Progenitor cell of endocrine pancreas (in vitro differentiated cells): ENCODE measurements at regions not wholly inside any gene's neighbourhood (a gene's known extent, or its start where the extent isn't known, plus 50 kb on each side); places are given as distances from the start of the nearest gene placed in this dataset.

Experiments used
- DNase-seq: peaks from one replicate; pipeline ENCODE4 v3.0.0; 2021; ENCODE audit warnings: low spot score; ENCODE audit not compliant: unreplicated experiment
- H3K27ac Mint-ChIP-seq: 2 replicates; pipeline ENCODE4 v1.8.0; 2021; ENCODE audit warnings: mild to moderate bottlenecking, moderate library complexity, mixed read lengths
- H3K27me3 Mint-ChIP-seq: 2 replicates; pipeline ENCODE4 v1.8.0; 2021; ENCODE audit warnings: mixed read lengths
- H3K36me3 Mint-ChIP-seq: 2 replicates; pipeline ENCODE4 v1.8.0; 2022; ENCODE audit warnings: mixed read lengths; ENCODE audit not compliant: insufficient read depth
- H3K4me1 Mint-ChIP-seq: 2 replicates; pipeline ENCODE4 v1.8.0; 2021; ENCODE audit warnings: low read depth, mixed read lengths
- H3K4me3 Mint-ChIP-seq: 2 replicates; pipeline ENCODE4 v1.8.0; 2021; ENCODE audit warnings: low read depth, mild to moderate bottlenecking, moderate library complexity, mixed read lengths
- H3K9me3 Mint-ChIP-seq: 2 replicates; pipeline ENCODE4 v1.8.0; 2021; ENCODE audit warnings: low read depth, mixed read lengths
- CTCF ChIP-seq: fragments of 200-600 bp; sonication (generic); IDR thresholded peaks from one replicate; pipeline ENCODE4 v1.5.0; 2021; ENCODE audit warnings: antibody characterized with exemption, mild to moderate bottlenecking; ENCODE audit not compliant: unreplicated experiment

- no peak overlapping the region for H3K27ac Mint-ChIP-seq
- H3K27me3 Mint-ChIP-seq: peaks cover 21% of the 10 kb centered on the region
- no peak overlapping the region for H3K4me3 Mint-ChIP-seq
- TF ChIP-seq CTCF: no peak
- H3K4me1 Mint-ChIP-seq: peaks cover 1% of the 10 kb centered on the region
- no peaks in the 10 kb centered on the region for H3K36me3 Mint-ChIP-seq
- H3K9me3 Mint-ChIP-seq: no peaks in the 10 kb centered on the region
- no peak for DNase-seq
Measured at GRCh38 chr7:156203923-156204322, 391.7 kb upstream of the SHH start.

GRCh38 chr7:156198277-156198676 is 386.0 kb upstream of the SHH start:
- Mint-ChIP-seq H3K9me3 (peaks cover under 1% of the 10 kb centered on the region), H3K27me3 (peaks cover 34% of the 10 kb centered on the region), H3K36me3 (no peaks in the 10 kb centered on the region), H3K4me1 (peaks cover 4% of the 10 kb centered on the region), H3K27ac (no peak overlapping the region), H3K4me3 (no peak overlapping the region)
- no peak for DNase-seq
- no peak for TF ChIP-seq CTCF

GRCh38 chr7:156196649-156197048 is 384.4 kb upstream of the SHH start:
- H3K27me3 Mint-ChIP-seq: peaks cover 34% of the 10 kb centered on the region
- peaks cover 4% of the 10 kb centered on the region for H3K4me1 Mint-ChIP-seq
- DNase-seq: no peak
- TF ChIP-seq CTCF: no peak
- H3K9me3 Mint-ChIP-seq: peaks cover 3% of the 10 kb centered on the region
- H3K36me3 Mint-ChIP-seq: no peaks in the 10 kb centered on the region
- no peak overlapping the region for H3K27ac Mint-ChIP-seq
- H3K4me3 Mint-ChIP-seq: no peak overlapping the region

GRCh38 chr7:156195276-156195675 is 383.0 kb upstream of the SHH start:
- no peak for DNase-seq
- no peak for TF ChIP-seq CTCF
- no peak overlapping the region for H3K4me3 Mint-ChIP-seq
- peaks cover 4% of the 10 kb centered on the region for H3K4me1 Mint-ChIP-seq
- H3K27ac Mint-ChIP-seq: no peak overlapping the region
- no peaks in the 10 kb centered on the region for H3K36me3 Mint-ChIP-seq
- peaks cover 27% of the 10 kb centered on the region for H3K27me3 Mint-ChIP-seq
- H3K9me3 Mint-ChIP-seq: peaks cover 3% of the 10 kb centered on the region

GRCh38 chr7:156194813-156195212 is 382.6 kb upstream of the SHH start:
- DNase-seq: no peak
- Mint-ChIP-seq H3K9me3 (peaks cover 3% of the 10 kb centered on the region), H3K4me3 (no peak overlapping the region), H3K4me1 (peaks cover 4% of the 10 kb centered on the region), H3K36me3 (no peaks in the 10 kb centered on the region), H3K27me3 (peaks cover 23% of the 10 kb centered on the region), H3K27ac (no peak overlapping the region)
- TF ChIP-seq CTCF: no peak

- Mint-ChIP-seq H3K4me3 (no peak overlapping the region), H3K9me3 (peaks cover 3% of the 10 kb centered on the region), H3K36me3 (no peaks in the 10 kb centered on the region), H3K27me3 (peaks cover 14% of the 10 kb centered on the region), H3K27ac (no peak overlapping the region), H3K4me1 (no peaks in the 10 kb centered on the region)
- TF ChIP-seq CTCF: no peak
- no peak for DNase-seq
Measured at GRCh38 chr7:156192921-156193320, 380.7 kb upstream of the SHH start.
